SJSA1 (cell line): ENCODE measurements at regions not wholly inside any gene's neighbourhood (a gene's known extent, or its start where the extent isn't known, plus 50 kb on each side); places are given as distances from the start of the nearest gene placed in this dataset.

Experiments used
- DNase-seq, 2 experiments: peaks; one replicate each; pipeline ENCODE4 v3.0.0-alpha.2; 2015 to 2020; ENCODE audit warnings: low spot score in 2 of 2, low read depth in 1 of 2
- H3K27ac ChIP-seq: fragments of 250-450 bp; sonication (Bioruptor Pico); 2 replicates; pipeline ENCODE4 v1.5.1; 2020; ENCODE audit warnings: mild to moderate bottlenecking, moderate library complexity
- H3K27me3 ChIP-seq: fragments of 250-450 bp; sonication (Bioruptor Pico); replicated peaks from 2 replicates; pipeline ENCODE4 v1.5.1; 2020; ENCODE audit warnings: mild to moderate bottlenecking, moderate library complexity
- H3K36me3 ChIP-seq: fragments of 250-450 bp; sonication (Bioruptor Pico); 2 replicates; pipeline ENCODE4 v1.5.1; 2020; ENCODE audit warnings: mild to moderate bottlenecking
- H3K4me1 ChIP-seq: fragments of 250-450 bp; sonication (Bioruptor Pico); replicated peaks from 2 replicates; pipeline ENCODE4 v1.6.1; 2021; ENCODE audit warnings: mild to moderate bottlenecking
- H3K4me3 ChIP-seq: fragments of 250-450 bp; sonication (Bioruptor Pico); 2 replicates; pipeline ENCODE4 v1.5.1; 2020; ENCODE audit warnings: mild to moderate bottlenecking
- H3K9me3 ChIP-seq: fragments of 250-450 bp; sonication (Bioruptor Pico); replicated peaks from 2 replicates; pipeline ENCODE4 v1.5.1; 2020; ENCODE audit warnings: mild to moderate bottlenecking

GRCh38 chr1:59161136-59161535, 135.8 kb upstream of the FGGY start:
- DNase-seq: no peak
- no peak overlapping the region for H3K27ac ChIP-seq
- no peaks in the 10 kb centered on the region; the same call in 1 of the 2 replicates for H3K27me3 ChIP-seq
- no peak overlapping the region for H3K4me3 ChIP-seq
- H3K36me3 ChIP-seq: no peaks in the 10 kb centered on the region
- peaks cover 11% of the 10 kb centered on the region for H3K4me1 ChIP-seq
- H3K9me3 ChIP-seq: peaks cover 5% of the 10 kb centered on the region; the same call in 1 of the 2 replicates

- no peak for DNase-seq
- no peak overlapping the region for H3K27ac ChIP-seq
- peaks cover 5% of the 10 kb centered on the region; the same call in 1 of the 2 replicates for H3K9me3 ChIP-seq
- no peaks in the 10 kb centered on the region for H3K36me3 ChIP-seq
- H3K4me1 ChIP-seq: no peaks in the 10 kb centered on the region
- H3K27me3 ChIP-seq: no peaks in the 10 kb centered on the region; the same call in 1 of the 2 replicates
- no peak overlapping the region for H3K4me3 ChIP-seq
Observed at GRCh38 chr1:59162665-59163064, 134.2 kb upstream of the FGGY start.

- H3K27me3 ChIP-seq: no peaks in the 10 kb centered on the region
- H3K27ac ChIP-seq: no peak overlapping the region
- no peaks in the 10 kb centered on the region for H3K9me3 ChIP-seq
- no peaks in the 10 kb centered on the region for H3K4me1 ChIP-seq
- no peak overlapping the region for H3K4me3 ChIP-seq
- no peak for DNase-seq
- H3K36me3 ChIP-seq: no peaks in the 10 kb centered on the region
Observed at GRCh38 chr1:59163268-59164092, 133.4 kb upstream of the FGGY start.

- H3K4me1 ChIP-seq: no peaks in the 10 kb centered on the region
- H3K9me3 ChIP-seq: no peaks in the 10 kb centered on the region
- DNase-seq: no peak
- H3K27me3 ChIP-seq: no peaks in the 10 kb centered on the region
- no peaks in the 10 kb centered on the region for H3K36me3 ChIP-seq
- H3K4me3 ChIP-seq: no peak overlapping the region
- no peak overlapping the region for H3K27ac ChIP-seq
Observed at GRCh38 chr1:59164371-59164770, 132.5 kb upstream of the FGGY start.

GRCh38 chr1:59165353-59165752, 131.5 kb upstream of the FGGY start:
- no peak for DNase-seq
- H3K9me3 ChIP-seq: no peaks in the 10 kb centered on the region
- H3K4me3 ChIP-seq: no peak overlapping the region
- no peak overlapping the region for H3K27ac ChIP-seq
- H3K27me3 ChIP-seq: no peaks in the 10 kb centered on the region
- H3K36me3 ChIP-seq: no peaks in the 10 kb centered on the region
- no peaks in the 10 kb centered on the region for H3K4me1 ChIP-seq

GRCh38 chr1:59169703-59170102, 127.2 kb upstream of the FGGY start:
- H3K4me3 ChIP-seq: no peak overlapping the region
- DNase-seq: no peak
- H3K27ac ChIP-seq: no peak overlapping the region
- no peaks in the 10 kb centered on the region for H3K27me3 ChIP-seq
- H3K36me3 ChIP-seq: no peaks in the 10 kb centered on the region
- peaks cover 8% of the 10 kb centered on the region for H3K4me1 ChIP-seq
- no peaks in the 10 kb centered on the region for H3K9me3 ChIP-seq

- H3K27me3 ChIP-seq: no peaks in the 10 kb centered on the region
- H3K4me3 ChIP-seq: no peak overlapping the region
- H3K4me1 ChIP-seq: peaks cover 8% of the 10 kb centered on the region
- DNase-seq: no peak
- no peaks in the 10 kb centered on the region for H3K9me3 ChIP-seq
- H3K36me3 ChIP-seq: no peaks in the 10 kb centered on the region
- H3K27ac ChIP-seq: no peak overlapping the region
Observed at GRCh38 chr1:59170659-59171058, 126.2 kb upstream of the FGGY start.

GRCh38 chr1:59171788-59172187, 125.1 kb upstream of the FGGY start:
- Histone ChIP-seq H3K27me3 (no peaks in the 10 kb centered on the region), H3K36me3 (no peaks in the 10 kb centered on the region), H3K4me1 (peaks cover 8% of the 10 kb centered on the region), H3K4me3 (no peak overlapping the region), H3K9me3 (no peaks in the 10 kb centered on the region), H3K27ac (no peak overlapping the region)
- no peak for DNase-seq

GRCh38 chr1:59172693-59173092, 124.2 kb upstream of the FGGY start:
- Histone ChIP-seq H3K9me3 (no peaks in the 10 kb centered on the region), H3K36me3 (no peaks in the 10 kb centered on the region), H3K27ac (no peak overlapping the region), H3K4me3 (no peak overlapping the region), H3K27me3 (no peaks in the 10 kb centered on the region), H3K4me1 (peaks cover 8% of the 10 kb centered on the region)
- DNase-seq: no peak

- no peaks in the 10 kb centered on the region for H3K9me3 ChIP-seq
- peak in 1 of 2 experiments; percentile 34 for DNase-seq
- no peaks in the 10 kb centered on the region for H3K27me3 ChIP-seq
- no peaks in the 10 kb centered on the region for H3K36me3 ChIP-seq
- no peak overlapping the region for H3K4me3 ChIP-seq
- peaks cover 8% of the 10 kb centered on the region for H3K4me1 ChIP-seq
- no peak overlapping the region for H3K27ac ChIP-seq
Observed at GRCh38 chr1:59173721-59174120, 123.2 kb upstream of the FGGY start.

- Histone ChIP-seq H3K4me3 (no peak overlapping the region), H3K36me3 (no peaks in the 10 kb centered on the region), H3K4me1 (peaks cover 8% of the 10 kb centered on the region), H3K27ac (no peak overlapping the region), H3K27me3 (no peaks in the 10 kb centered on the region), H3K9me3 (no peaks in the 10 kb centered on the region)
- DNase-seq: no peak
Observed at GRCh38 chr1:59176471-59176870, 120.4 kb upstream of the FGGY start.

GRCh38 chr1:59177756-59178155, 119.1 kb upstream of the FGGY start:
- no peak overlapping the region for H3K4me3 ChIP-seq
- no peaks in the 10 kb centered on the region for H3K9me3 ChIP-seq
- H3K36me3 ChIP-seq: no peaks in the 10 kb centered on the region
- H3K27ac ChIP-seq: no peak overlapping the region
- peaks cover 8% of the 10 kb centered on the region for H3K4me1 ChIP-seq
- DNase-seq: no peak
- no peaks in the 10 kb centered on the region for H3K27me3 ChIP-seq

- H3K4me1 ChIP-seq: peaks cover 5% of the 10 kb centered on the region
- H3K36me3 ChIP-seq: no peaks in the 10 kb centered on the region
- no peak for DNase-seq
- H3K9me3 ChIP-seq: no peaks in the 10 kb centered on the region
- H3K27ac ChIP-seq: no peak overlapping the region
- H3K27me3 ChIP-seq: no peaks in the 10 kb centered on the region
- no peak overlapping the region for H3K4me3 ChIP-seq
Observed at GRCh38 chr1:59178339-59179187, 118.3 kb upstream of the FGGY start.

- Histone ChIP-seq H3K27me3 (no peaks in the 10 kb centered on the region), H3K4me3 (no peak overlapping the region), H3K27ac (no peak overlapping the region), H3K36me3 (no peaks in the 10 kb centered on the region), H3K9me3 (no peaks in the 10 kb centered on the region), H3K4me1 (no peaks in the 10 kb centered on the region)
- DNase-seq: no peak
Observed at GRCh38 chr1:59179673-59180072, 117.2 kb upstream of the FGGY start.
